Lower lobe of right lung (tissue), 2 donors: ENCODE measurements at regions not wholly inside any gene's neighbourhood (a gene's known extent, or its start where the extent isn't known, plus 50 kb on each side); places are given as distances from the start of the nearest gene placed in this dataset.

Experiments
- ATAC-seq, 2 donors: fragments of 200-7000 bp; cut with Tn5 transposase; one replicate each; pipeline ENCODE4 v1.9.1; 2020 to 2022; ENCODE audit warnings: mild to moderate bottlenecking in 2 of 2, moderate library complexity in 2 of 2
- DNase-seq: peaks from one replicate; pipeline ENCODE4 v3.0.0-alpha.2; 2020
- H3K27ac ChIP-seq: fragments of 200-600 bp; one replicate; pipeline ENCODE4 v1.8.0; 2022
- H3K27me3 ChIP-seq: fragments of 200-600 bp; one replicate; pipeline ENCODE4 v1.8.0; 2022; ENCODE audit warnings: low read depth
- H3K36me3 ChIP-seq: fragments of 200-600 bp; one replicate; pipeline ENCODE4 v1.8.0; 2022; ENCODE audit warnings: mild to moderate bottlenecking
- H3K4me1 ChIP-seq: fragments of 200-600 bp; one replicate; pipeline ENCODE4 v1.8.0; 2022
- H3K4me3 ChIP-seq: fragments of 200-600 bp; one replicate; pipeline ENCODE4 v1.8.0; 2022; ENCODE audit warnings: mild to moderate bottlenecking
- H3K9me3 ChIP-seq: fragments of 200-600 bp; one replicate; pipeline ENCODE4 v1.8.0; 2022
- CTCF ChIP-seq: fragments of 200-600 bp; IDR thresholded peaks from one replicate; pipeline ENCODE4 v1.8.0; 2022; ENCODE audit warnings: antibody characterized with exemption, mild to moderate bottlenecking
- intact Hi-C: fragments of 100-400 bp; cut with DNase I; formaldehyde crosslinking; loops from one replicate; pipeline ENCODE4 v1.11.0; 2022
- donor health status: DM: no; HTN: yes; CAD: no; lungs with severe emphysema.

DNA sequence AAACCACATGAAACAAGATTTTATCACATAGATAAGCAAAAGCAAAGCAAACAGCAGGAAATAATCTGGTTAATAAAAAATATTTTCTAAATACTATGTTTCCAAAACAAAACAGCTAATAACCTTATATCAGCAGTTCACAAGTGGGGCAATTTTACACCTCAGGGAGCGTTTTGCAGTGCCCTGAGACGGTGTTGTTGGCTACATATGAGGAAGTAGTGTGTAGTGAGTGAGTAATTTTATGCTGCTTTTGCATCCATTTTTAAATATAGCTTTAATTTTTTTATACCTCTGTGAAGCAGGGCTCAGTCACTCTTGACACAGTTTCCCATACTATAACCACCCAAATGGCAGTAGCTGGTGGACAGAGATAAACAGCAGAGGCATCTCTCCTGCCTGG is 438.5 kb upstream of the B3GAT1 start:
- no peak for ATAC-seq
- H3K4me3 ChIP-seq: no peak overlapping the region
- H3K4me1 ChIP-seq: no peaks in the 10 kb centered on the region
- TF ChIP-seq CTCF: no peak
- no peaks in the 10 kb centered on the region for H3K9me3 ChIP-seq
- no peaks in the 10 kb centered on the region for H3K27me3 ChIP-seq
- intact Hi-C loops: no loop called here
- H3K27ac ChIP-seq: no peak overlapping the region
- H3K36me3 ChIP-seq: no peaks in the 10 kb centered on the region
- no peak for DNase-seq

- Histone ChIP-seq H3K27me3 (no peaks in the 10 kb centered on the region), H3K4me1 (no peaks in the 10 kb centered on the region), H3K36me3 (no peaks in the 10 kb centered on the region), H3K27ac (no peak overlapping the region), H3K4me3 (no peak overlapping the region), H3K9me3 (no peaks in the 10 kb centered on the region)
- DNase-seq: no peak
- no peak for TF ChIP-seq CTCF
- ATAC-seq: no peak
- intact Hi-C loops: no loop called here
Measured at GRCh38 chr11:134849833-134850232, 437.8 kb upstream of the B3GAT1 start.

GRCh38 chr11:134847083-134847715 is 435.2 kb upstream of the B3GAT1 start:
- Histone ChIP-seq H3K36me3 (no peaks in the 10 kb centered on the region), H3K27me3 (peaks cover 6% of the 10 kb centered on the region), H3K4me3 (no peak overlapping the region), H3K9me3 (no peaks in the 10 kb centered on the region), H3K4me1 (no peaks in the 10 kb centered on the region), H3K27ac (no peak overlapping the region)
- ATAC-seq (peak in 1 of 2 donors; percentile 11), DNase-seq (no peak)
- TF ChIP-seq CTCF: no peak
- intact Hi-C loops: no loop called here

- DNase-seq (no peak), ATAC-seq (no peak)
- Histone ChIP-seq H3K27me3 (peaks cover 6% of the 10 kb centered on the region), H3K9me3 (no peaks in the 10 kb centered on the region), H3K36me3 (no peaks in the 10 kb centered on the region), H3K4me1 (no peaks in the 10 kb centered on the region), H3K4me3 (no peak overlapping the region), H3K27ac (no peak overlapping the region)
- intact Hi-C loops: no loop called here
- no peak for TF ChIP-seq CTCF
Measured at GRCh38 chr11:134846328-134847082, 434.5 kb upstream of the B3GAT1 start.

- ATAC-seq: peak in 1 of 2 donors; percentile 30
- H3K4me3 ChIP-seq: no peak overlapping the region
Measured at GRCh38 chr11:134845474-134846327, 433.7 kb upstream of the B3GAT1 start.

More at GRCh38 chr11:134845474-134846327, 433.7 kb upstream of the B3GAT1 start:
- Histone ChIP-seq H3K27ac (no peak overlapping the region), H3K27me3 (peaks cover 12% of the 10 kb centered on the region), H3K36me3 (no peaks in the 10 kb centered on the region), H3K9me3 (no peaks in the 10 kb centered on the region), H3K4me1 (no peaks in the 10 kb centered on the region)
- TF ChIP-seq CTCF: no peak
- intact Hi-C loops: no loop called here
- no peak for DNase-seq
